SK-N-SH treated with all-trans-retinoic acid at 6 μM for 48 hours (cell line): ENCODE measurements at regions not wholly inside any gene's neighbourhood (a gene's known extent, or its start where the extent isn't known, plus 50 kb on each side); places are given as distances from the start of the nearest gene placed in this dataset.

Experiments used
- ATAC-seq: fragments of 200-7000 bp; cut with Tn5 transposase; 3 replicates; pipeline ENCODE4 v1.9.1; 2020; ENCODE audit warnings: mild to moderate bottlenecking, moderate library complexity
- ARNTL ChIP-seq: fragments of 450-650 bp; formaldehyde crosslinking; IDR thresholded peaks from 2 replicates; pipeline ENCODE4 v1.5.0; 2020; ENCODE audit warnings: low read depth, mild to moderate bottlenecking, moderate library complexity, borderline replicate concordance
- CREB5 ChIP-seq: fragments of 250-450 bp; sonication (Bioruptor Pico); IDR thresholded peaks from 2 replicates; pipeline ENCODE4 v1.5.1; 2020; ENCODE audit warnings: low read depth, mild to moderate bottlenecking, moderate library complexity
- CSDC2 ChIP-seq: fragments of 250-450 bp; sonication (Bioruptor Pico); IDR thresholded peaks from 2 replicates; pipeline ENCODE4 v1.5.0; 2020; ENCODE audit warnings: mild to moderate bottlenecking, moderate library complexity
- CSRNP3 ChIP-seq: fragments of 250-450 bp; sonication (Bioruptor Pico); IDR thresholded peaks from 2 replicates; pipeline ENCODE4 v1.5.1; 2021; ENCODE audit warnings: mild to moderate bottlenecking, moderate library complexity
- ESRRG ChIP-seq: fragments of 250-450 bp; sonication (Bioruptor Pico); IDR thresholded peaks from 2 replicates; pipeline ENCODE4 v1.6.1; 2021; ENCODE audit warnings: mild to moderate bottlenecking
- GLIS3 ChIP-seq: fragments of 250-450 bp; sonication (Bioruptor Pico); IDR thresholded peaks from 2 replicates; pipeline ENCODE4 v1.5.0; 2020; ENCODE audit warnings: mild to moderate bottlenecking, moderate library complexity
- ISL1 ChIP-seq: fragments of 250-450 bp; sonication (Bioruptor Pico); IDR thresholded peaks from 2 replicates; pipeline ENCODE4 v2.1.2; 2022; ENCODE audit warnings: mild to moderate bottlenecking, moderate library complexity
- PATZ1 ChIP-seq: fragments of 250-450 bp; sonication (Bioruptor Pico); IDR thresholded peaks from 2 replicates; pipeline ENCODE4 v1.8.0; 2020; ENCODE audit warnings: mild to moderate bottlenecking, moderate library complexity, borderline replicate concordance
- POU6F1 ChIP-seq: fragments of 250-450 bp; sonication (Bioruptor Pico); IDR thresholded peaks from 2 replicates; pipeline ENCODE4 v1.8.0; 2021; ENCODE audit warnings: low read depth, mild to moderate bottlenecking, moderate library complexity, borderline replicate concordance
- PPARA ChIP-seq: fragments of 250-450 bp; sonication (Bioruptor Pico); IDR thresholded peaks from 2 replicates; pipeline ENCODE4 v1.5.0; 2020; ENCODE audit warnings: mild to moderate bottlenecking, borderline replicate concordance
- RARB ChIP-seq: fragments of 250-450 bp; sonication (Bioruptor Pico); IDR thresholded peaks from 2 replicates; pipeline ENCODE4 v1.8.0; 2021; ENCODE audit warnings: mild to moderate bottlenecking, moderate library complexity
- ZC3H10 ChIP-seq: fragments of 250-450 bp; sonication (Bioruptor Pico); IDR thresholded peaks from 2 replicates; pipeline ENCODE4 v1.5.1; 2021; ENCODE audit warnings: mild to moderate bottlenecking, moderate library complexity
- ZFP3 ChIP-seq: fragments of 250-450 bp; sonication (Bioruptor Pico); IDR thresholded peaks from 2 replicates; pipeline ENCODE4 v1.5.0; 2020; ENCODE audit warnings: mild to moderate bottlenecking, moderate library complexity
- ZFP30 ChIP-seq: fragments of 450-650 bp; formaldehyde crosslinking; IDR thresholded peaks from 2 replicates; pipeline ENCODE4 v1.5.0; 2022; ENCODE audit warnings: mild to moderate bottlenecking, moderate library complexity
- ZNF565 ChIP-seq: fragments of 450-650 bp; formaldehyde crosslinking; conservative IDR thresholded peaks from 2 replicates; pipeline ENCODE4 v1.5.0; 2020; ENCODE audit warnings: low read depth, mild to moderate bottlenecking, moderate library complexity
- ZNF8 ChIP-seq: fragments of 450-650 bp; formaldehyde crosslinking; IDR thresholded peaks from 2 replicates; pipeline ENCODE4 v1.5.0; 2020; ENCODE audit warnings: mild to moderate bottlenecking, moderate library complexity

- TF ChIP-seq POU6F1 (CRISPR knock-in tag): no peak
- TF ChIP-seq ARNTL (CRISPR knock-in tag): no peak
- TF ChIP-seq CSRNP3: no peak
- TF ChIP-seq ZFP3 (CRISPR knock-in tag): no peak
- no peak for TF ChIP-seq ZFP30 (CRISPR knock-in tag)
- TF ChIP-seq ZNF8 (CRISPR knock-in tag): no peak
- TF ChIP-seq ZC3H10: no peak
- TF ChIP-seq ISL1 (CRISPR knock-in tag): no peak
- no peak for TF ChIP-seq ESRRG (CRISPR knock-in tag)
- no peak for TF ChIP-seq ZNF565 (CRISPR knock-in tag)
- TF ChIP-seq CSDC2 (CRISPR knock-in tag): no peak
- TF ChIP-seq CREB5 (CRISPR knock-in tag): no peak
- no peak for TF ChIP-seq PATZ1 (CRISPR knock-in tag)
- ATAC-seq: no peak
These were observed 1151.8 kb downstream of the TYW1 start for GRCh38 chr7:68148440-68148839.

GRCh38 chr7:68152205-68152604 lies 1155.6 kb downstream of the TYW1 start:
- TF ChIP-seq PPARA (CRISPR knock-in tag) (no peak), CSDC2 (CRISPR knock-in tag) (no peak), GLIS3 (CRISPR knock-in tag) (no peak), CSRNP3 (no peak), RARB (CRISPR knock-in tag) (no peak)
- no peak for ATAC-seq

- ATAC-seq: no peak
- no peak for TF ChIP-seq ZNF565 (CRISPR knock-in tag)
- no peak for TF ChIP-seq RARB (CRISPR knock-in tag)
- TF ChIP-seq ARNTL (CRISPR knock-in tag): no peak
- no peak for TF ChIP-seq CSRNP3
- no peak for TF ChIP-seq PPARA (CRISPR knock-in tag)
- TF ChIP-seq CSDC2 (CRISPR knock-in tag): no peak
- no peak for TF ChIP-seq PATZ1 (CRISPR knock-in tag)
These were observed 1159.0 kb downstream of the TYW1 start for GRCh38 chr7:68155676-68156075.
